OCI-LY1 (cell line): ENCODE measurements at regions not wholly inside any gene's neighbourhood (a gene's known extent, or its start where the extent isn't known, plus 50 kb on each side); places are given as distances from the start of the nearest gene placed in this dataset.

ENCODE experiments used
- H2AFZ ChIP-seq: fragments of 200-600 bp; sonication (generic), shearing (Covaris generic); 2 replicates; pipeline ENCODE4 v1.6.0; 2014; ENCODE audit warnings: antibody characterized with exemption, mild to moderate bottlenecking, low read length
- H3F3A ChIP-seq: fragments of 200-600 bp; sonication (generic), shearing (Covaris generic); 2 replicates; pipeline ENCODE4 v1.6.0; 2014; ENCODE audit warnings: mild to moderate bottlenecking, antibody characterized with exemption, low read length, moderate library complexity; ENCODE audit not compliant: insufficient read depth
- H3K27ac ChIP-seq: fragments of 200-600 bp; sonication (generic); 2 replicates; pipeline ENCODE4 v1.5.1; 2014; ENCODE audit warnings: low read length, mixed run types, mild to moderate bottlenecking, low read depth; ENCODE audit not compliant: poor library complexity, severe bottlenecking
- H3K27me3 ChIP-seq: fragments of 200-600 bp; sonication (generic); 2 replicates; pipeline ENCODE4 v1.6.0; 2014; ENCODE audit warnings: antibody characterized with exemption, mild to moderate bottlenecking, low read length, moderate library complexity; ENCODE audit not compliant: insufficient read depth
- H3K36me3 ChIP-seq: fragments of 200-600 bp; sonication (generic); 2 replicates; pipeline ENCODE4 v1.6.1; 2014; ENCODE audit warnings: mild to moderate bottlenecking, antibody characterized with exemption, low read length, moderate library complexity, mixed read lengths; ENCODE audit not compliant: insufficient read depth
- H3K4me1 ChIP-seq: fragments of 200-600 bp; sonication (generic); 2 replicates; pipeline ENCODE4 v1.5.1; 2014; ENCODE audit warnings: mild to moderate bottlenecking, low read length, moderate library complexity; ENCODE audit not compliant: insufficient read depth, severe bottlenecking
- H3K4me2 ChIP-seq: fragments of 200-600 bp; sonication (generic), shearing (Covaris generic); 2 replicates; pipeline ENCODE4 v1.6.1; 2014; ENCODE audit warnings: low read length
- H3K4me3 ChIP-seq: fragments of 200-600 bp; sonication (generic); 2 replicates; pipeline ENCODE4 v1.5.1; 2014; ENCODE audit warnings: low read length, low read depth, mild to moderate bottlenecking, mixed read lengths; ENCODE audit not compliant: poor library complexity, severe bottlenecking
- H3K79me2 ChIP-seq: fragments of 200-600 bp; shearing (Covaris generic); 2 replicates; pipeline ENCODE4 v1.6.1; 2016; ENCODE audit warnings: mixed run types, low read length, mixed read lengths; ENCODE audit not compliant: insufficient read depth
- H3K9ac ChIP-seq: fragments of 200-600 bp; sonication (generic), shearing (Covaris generic); 2 replicates; pipeline ENCODE4 v1.6.1; 2014; ENCODE audit warnings: mild to moderate bottlenecking, low read length, mixed read lengths
- H3K9me2 ChIP-seq: fragments of 200-600 bp; sonication (generic), shearing (Covaris generic); 2 replicates; pipeline ENCODE4 v1.6.1; 2014; ENCODE audit warnings: low read depth, mild to moderate bottlenecking, low read length, mixed read lengths
- H3K9me3 ChIP-seq: fragments of 200-600 bp; shearing (Covaris generic); 2 replicates; pipeline ENCODE4 v1.6.1; 2014; ENCODE audit warnings: low read length, mixed read lengths
- H4K20me1 ChIP-seq: fragments of 200-600 bp; sonication (generic), shearing (Covaris generic); 2 replicates; pipeline ENCODE4 v1.6.0; 2016; ENCODE audit warnings: mild to moderate bottlenecking, low read length; ENCODE audit not compliant: insufficient read depth
- EZH2 ChIP-seq: fragments of 200-600 bp; sonication (generic), shearing (Covaris generic); IDR thresholded peaks from 2 replicates; pipeline ENCODE4 v1.8.0; 2017; ENCODE audit warnings: borderline replicate concordance, mixed run types, mild to moderate bottlenecking, antibody characterized with exemption, low read length, moderate library complexity, mixed read lengths
- TF ChIP-seq, protein P1 (sequence below): fragments of 200-600 bp; sonication (generic), shearing (Covaris generic); IDR thresholded peaks from 2 replicates; pipeline ENCODE4 v1.5.1; 2017; ENCODE audit warnings: mild to moderate bottlenecking, antibody characterized with exemption, low read length, moderate library complexity, mixed read lengths

DNA sequence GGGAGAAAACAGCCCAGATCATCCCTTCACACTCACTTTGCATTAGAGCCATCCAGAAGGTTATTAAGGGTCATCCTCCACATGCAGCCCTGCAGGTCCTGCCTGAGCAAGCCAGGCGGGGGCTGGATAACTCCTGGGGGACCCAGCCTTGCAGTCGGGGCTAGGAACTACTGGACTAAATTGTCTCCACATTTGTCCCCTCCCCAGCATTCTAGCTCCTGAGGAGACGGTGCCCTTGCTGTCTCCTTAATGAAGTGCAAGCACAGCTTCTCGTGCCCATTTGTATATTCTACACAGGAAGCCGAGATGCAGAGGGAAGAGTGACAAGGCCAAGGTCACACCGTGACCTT lies 185.2 kb downstream of the C16orf95 start:
- Histone ChIP-seq H3K9me2 (no peaks in the 10 kb centered on the region), H3K4me3 (no peak overlapping the region), H2AFZ (no peak overlapping the region), H3K36me3 (no peaks in the 10 kb centered on the region), H3K27me3 (no peaks in the 10 kb centered on the region), H4K20me1 (no peaks in the 10 kb centered on the region), H3K9ac (no peak overlapping the region), H3K4me1 (no peaks in the 10 kb centered on the region), H3K9me3 (no peaks in the 10 kb centered on the region), H3K27ac (no peak overlapping the region), H3K4me2 (no peak overlapping the region), H3K79me2 (no peaks in the 10 kb centered on the region), H3F3A (no peaks in the 10 kb centered on the region)
- no peak for TF ChIP-seq EZH2
- TF ChIP-seq, protein P1, sequence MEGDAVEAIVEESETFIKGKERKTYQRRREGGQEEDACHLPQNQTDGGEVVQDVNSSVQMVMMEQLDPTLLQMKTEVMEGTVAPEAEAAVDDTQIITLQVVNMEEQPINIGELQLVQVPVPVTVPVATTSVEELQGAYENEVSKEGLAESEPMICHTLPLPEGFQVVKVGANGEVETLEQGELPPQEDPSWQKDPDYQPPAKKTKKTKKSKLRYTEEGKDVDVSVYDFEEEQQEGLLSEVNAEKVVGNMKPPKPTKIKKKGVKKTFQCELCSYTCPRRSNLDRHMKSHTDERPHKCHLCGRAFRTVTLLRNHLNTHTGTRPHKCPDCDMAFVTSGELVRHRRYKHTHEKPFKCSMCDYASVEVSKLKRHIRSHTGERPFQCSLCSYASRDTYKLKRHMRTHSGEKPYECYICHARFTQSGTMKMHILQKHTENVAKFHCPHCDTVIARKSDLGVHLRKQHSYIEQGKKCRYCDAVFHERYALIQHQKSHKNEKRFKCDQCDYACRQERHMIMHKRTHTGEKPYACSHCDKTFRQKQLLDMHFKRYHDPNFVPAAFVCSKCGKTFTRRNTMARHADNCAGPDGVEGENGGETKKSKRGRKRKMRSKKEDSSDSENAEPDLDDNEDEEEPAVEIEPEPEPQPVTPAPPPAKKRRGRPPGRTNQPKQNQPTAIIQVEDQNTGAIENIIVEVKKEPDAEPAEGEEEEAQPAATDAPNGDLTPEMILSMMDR = no peak

DNA sequence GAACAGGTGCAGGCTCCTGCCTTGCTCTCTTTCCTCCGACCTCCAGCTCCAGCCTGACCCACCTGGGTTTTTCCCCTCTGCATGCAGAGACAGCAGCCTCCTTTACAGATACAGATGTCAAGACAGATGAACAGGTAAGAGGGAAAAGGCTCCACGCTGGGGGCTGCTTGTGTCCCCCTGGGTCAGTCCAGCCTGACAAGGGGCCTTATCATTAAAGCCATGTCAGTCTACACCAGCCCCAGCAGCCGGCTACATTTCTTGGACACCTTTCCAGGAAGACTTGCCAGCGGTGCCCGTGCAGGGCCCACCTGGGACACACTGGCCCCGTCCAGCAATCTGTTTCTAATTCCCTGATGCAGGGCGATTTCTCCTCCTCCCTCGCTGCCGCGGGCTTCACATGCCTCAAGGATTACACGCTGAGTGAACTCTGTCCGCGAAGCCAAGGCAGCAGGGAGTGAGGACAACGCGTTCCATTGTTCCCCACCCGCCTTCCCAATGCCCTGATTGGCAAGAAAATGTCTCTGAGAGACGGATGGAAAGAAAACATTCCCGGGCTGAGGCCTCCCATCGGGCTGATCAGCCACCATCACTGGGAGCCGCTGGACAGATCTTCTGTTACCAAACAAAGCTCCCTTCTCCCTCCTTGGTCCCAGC lies 184.7 kb downstream of the C16orf95 start:
- no peak overlapping the region for H2AFZ ChIP-seq

DNA sequence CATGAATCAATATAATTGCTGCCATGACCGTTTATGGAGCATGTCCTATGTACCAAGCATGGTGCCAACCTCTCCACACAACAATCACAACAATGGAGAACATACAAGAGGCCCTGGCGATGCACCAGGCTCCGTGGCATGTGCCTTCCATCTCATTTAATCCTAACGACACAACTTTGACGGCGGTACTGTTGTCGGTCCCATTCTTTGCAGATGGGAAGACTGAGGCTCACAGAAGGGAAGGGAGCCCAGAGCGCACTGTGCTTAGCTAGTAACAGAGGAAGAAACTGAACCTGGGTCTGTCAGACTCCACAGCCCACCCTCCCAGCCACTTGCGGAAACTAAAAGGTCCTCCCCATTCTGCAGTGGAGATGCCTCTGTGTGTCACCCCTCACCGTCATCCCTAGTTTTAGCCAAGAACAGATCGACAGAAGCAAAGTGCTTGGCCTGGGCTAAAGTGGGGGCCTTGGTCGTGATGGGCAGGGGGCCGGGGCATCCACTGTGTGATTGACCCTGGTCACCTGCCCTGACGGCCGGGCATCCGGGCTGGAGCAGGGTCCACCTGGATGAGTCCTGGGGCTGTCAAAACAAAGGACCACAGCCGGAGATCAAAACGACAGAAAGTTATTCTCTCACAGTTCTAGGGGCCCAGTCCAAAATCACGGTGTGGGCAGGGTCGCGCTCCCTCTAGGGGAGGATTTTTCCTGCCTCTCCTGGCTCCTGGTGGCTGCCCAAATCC lies 183.9 kb downstream of the C16orf95 start:
- Histone ChIP-seq H3F3A (no peaks in the 10 kb centered on the region), H3K4me2 (no peak overlapping the region), H3K27ac (no peak overlapping the region), H4K20me1 (no peaks in the 10 kb centered on the region), H3K9me3 (no peaks in the 10 kb centered on the region), H3K4me1 (no peaks in the 10 kb centered on the region), H3K79me2 (no peaks in the 10 kb centered on the region), H3K9ac (no peak overlapping the region), H3K27me3 (no peaks in the 10 kb centered on the region), H3K36me3 (no peaks in the 10 kb centered on the region), H3K4me3 (no peak overlapping the region), H3K9me2 (no peaks in the 10 kb centered on the region), H2AFZ (no peak overlapping the region)
- no peak for TF ChIP-seq EZH2
- TF ChIP-seq, protein P1 = no peak

More for the DNA sequence above, 184.7 kb downstream of the C16orf95 start:
- no peak overlapping the region for H3K9ac ChIP-seq
- H3K9me2 ChIP-seq = no peaks in the 10 kb centered on the region
- H3K27ac ChIP-seq = no peak overlapping the region
- no peaks in the 10 kb centered on the region for H4K20me1 ChIP-seq
- no peak overlapping the region for H3K4me3 ChIP-seq
- no peaks in the 10 kb centered on the region for H3F3A ChIP-seq
- H3K4me2 ChIP-seq = no peak overlapping the region
- no peaks in the 10 kb centered on the region for H3K9me3 ChIP-seq
- no peaks in the 10 kb centered on the region for H3K4me1 ChIP-seq
- no peaks in the 10 kb centered on the region for H3K79me2 ChIP-seq
- H3K27me3 ChIP-seq = no peaks in the 10 kb centered on the region
- TF ChIP-seq EZH2 = no peak
- TF ChIP-seq, protein P1 = no peak
- H3K36me3 ChIP-seq = no peaks in the 10 kb centered on the region
